ENCODE measurements at regions not wholly inside any gene's neighbourhood (a gene's known extent, or its start where the extent isn't known, plus 50 kb on each side); places are given as distances from the start of the nearest gene placed in this dataset.

- POLR2A ChIA-PET (ENCODE audit: unreplicated experiment) = no interaction called here
Measured at GRCh38 chr6:1491591-1492319, 102.4 kb downstream of the FOXF2 start.

DNA sequence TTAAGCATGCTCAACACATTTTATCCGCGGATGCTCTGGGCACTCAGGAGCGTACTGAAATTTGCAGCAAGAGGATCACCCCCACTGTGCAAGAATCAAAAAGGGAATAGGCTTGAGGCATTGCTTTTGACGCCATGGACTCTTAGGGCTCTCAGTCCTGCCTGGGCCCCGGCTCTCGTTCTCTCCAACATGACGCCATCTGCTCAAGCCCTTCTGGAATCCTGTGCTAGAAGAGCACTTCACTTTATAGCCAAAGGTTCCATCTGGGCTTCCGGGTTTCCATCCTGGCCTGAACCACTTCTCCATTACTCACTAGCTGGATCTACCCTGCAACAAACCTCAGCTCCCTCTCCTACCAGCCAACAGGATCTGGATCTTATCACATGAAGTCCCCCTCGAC, 105.3 kb downstream of the FOXF2 start:
- CTCF ChIA-PET = no interaction called here
- no peaks in the 10 kb centered on the region for H3K36me3 ChIP-seq (ENCODE audit: low read depth)
- no peaks in the 10 kb centered on the region for H3K27me3 ChIP-seq (ENCODE audit: insufficient read depth, low read depth)
- intact Hi-C loops (cut with micrococcal nuclease; ENCODE audit: unreplicated experiment) = no loop called here
- H3K9me2 ChIP-seq (ENCODE audit: insufficient read depth) = no peaks in the 10 kb centered on the region
- no peak overlapping the region for H3K27ac ChIP-seq
- no peaks in the 10 kb centered on the region for H3K9me3 ChIP-seq (ENCODE audit: insufficient read depth, low read depth)
- no peak overlapping the region for H3K4me3 ChIP-seq
- H3K79me2 ChIP-seq (ENCODE audit: low read depth) = no peaks in the 10 kb centered on the region
- BruUV-seq (replicated peaks) = no TSS peak
- no peak overlapping the region for H2AFZ ChIP-seq
- H3F3A ChIP-seq (ENCODE audit: insufficient read depth, low read depth) = no peaks in the 10 kb centered on the region
- no peaks in the 10 kb centered on the region for H4K20me1 ChIP-seq (ENCODE audit: insufficient read depth)
- POLR2A ChIA-PET (ENCODE audit: unreplicated experiment) = no interaction called here
- no peak for DNase-seq
- H3K4me2 ChIP-seq = no peak overlapping the region
- no peaks in the 10 kb centered on the region for H3K4me1 ChIP-seq (replicated peaks; ENCODE audit: insufficient read depth)
- TF ChIP-seq, protein P1, sequence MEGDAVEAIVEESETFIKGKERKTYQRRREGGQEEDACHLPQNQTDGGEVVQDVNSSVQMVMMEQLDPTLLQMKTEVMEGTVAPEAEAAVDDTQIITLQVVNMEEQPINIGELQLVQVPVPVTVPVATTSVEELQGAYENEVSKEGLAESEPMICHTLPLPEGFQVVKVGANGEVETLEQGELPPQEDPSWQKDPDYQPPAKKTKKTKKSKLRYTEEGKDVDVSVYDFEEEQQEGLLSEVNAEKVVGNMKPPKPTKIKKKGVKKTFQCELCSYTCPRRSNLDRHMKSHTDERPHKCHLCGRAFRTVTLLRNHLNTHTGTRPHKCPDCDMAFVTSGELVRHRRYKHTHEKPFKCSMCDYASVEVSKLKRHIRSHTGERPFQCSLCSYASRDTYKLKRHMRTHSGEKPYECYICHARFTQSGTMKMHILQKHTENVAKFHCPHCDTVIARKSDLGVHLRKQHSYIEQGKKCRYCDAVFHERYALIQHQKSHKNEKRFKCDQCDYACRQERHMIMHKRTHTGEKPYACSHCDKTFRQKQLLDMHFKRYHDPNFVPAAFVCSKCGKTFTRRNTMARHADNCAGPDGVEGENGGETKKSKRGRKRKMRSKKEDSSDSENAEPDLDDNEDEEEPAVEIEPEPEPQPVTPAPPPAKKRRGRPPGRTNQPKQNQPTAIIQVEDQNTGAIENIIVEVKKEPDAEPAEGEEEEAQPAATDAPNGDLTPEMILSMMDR (conservative IDR thresholded peaks at IDR 0.05) = no peak
- TF ChIP-seq EZH2 (IDR thresholded peaks at IDR 0.05; ENCODE audit: low read depth) = no peak

More at GRCh38 chr6:1491591-1492319, 102.4 kb downstream of the FOXF2 start:
- H3K4me1 ChIP-seq (replicated peaks; ENCODE audit: insufficient read depth) = no peaks in the 10 kb centered on the region
- CTCF ChIA-PET = no interaction called here
- no peak overlapping the region for H3K4me2 ChIP-seq
- TF ChIP-seq, protein P1 (conservative IDR thresholded peaks at IDR 0.05) = no peak
- TF ChIP-seq EZH2 (IDR thresholded peaks at IDR 0.05; ENCODE audit: low read depth) = no peak
- H3K27me3 ChIP-seq (ENCODE audit: insufficient read depth, low read depth) = no peaks in the 10 kb centered on the region
- no peak overlapping the region for H3K4me3 ChIP-seq
- no peaks in the 10 kb centered on the region for H3F3A ChIP-seq (ENCODE audit: insufficient read depth, low read depth)
- H3K9me3 ChIP-seq (ENCODE audit: insufficient read depth, low read depth) = no peaks in the 10 kb centered on the region
- no peaks in the 10 kb centered on the region for H3K79me2 ChIP-seq (ENCODE audit: low read depth)
- no peak overlapping the region for H3K27ac ChIP-seq
- H3K36me3 ChIP-seq (ENCODE audit: low read depth) = no peaks in the 10 kb centered on the region
- H2AFZ ChIP-seq = no peak overlapping the region
- DNase-seq = no peak
- intact Hi-C loops (cut with micrococcal nuclease; ENCODE audit: unreplicated experiment) = no loop called here
- no peaks in the 10 kb centered on the region for H3K9me2 ChIP-seq (ENCODE audit: insufficient read depth)
- no TSS peak for BruUV-seq (replicated peaks)
- no peaks in the 10 kb centered on the region for H4K20me1 ChIP-seq (ENCODE audit: insufficient read depth)

DNA sequence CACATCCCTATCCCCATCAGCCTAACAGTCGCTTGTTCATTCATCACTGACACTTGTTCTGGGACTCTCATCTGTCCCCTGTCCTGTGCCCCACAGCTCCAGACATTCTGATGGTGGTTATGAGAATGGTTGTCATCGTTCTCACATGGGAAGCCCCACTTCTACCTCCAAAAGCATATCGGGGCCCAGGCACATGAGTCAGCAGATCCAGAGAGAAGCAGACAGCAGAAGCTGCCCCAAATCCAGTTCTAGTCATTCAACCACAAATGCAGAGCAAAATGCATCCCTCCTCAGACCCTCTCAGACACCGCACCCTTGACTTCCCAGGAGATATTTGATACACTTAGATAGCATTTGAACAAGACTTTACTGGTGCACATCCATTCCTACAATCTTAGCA, 106.0 kb downstream of the FOXF2 start:
- DNase-seq = no peak
- Histone ChIP-seq H3K4me3 (no peak overlapping the region), H3K79me2 (ENCODE audit: low read depth) (no peaks in the 10 kb centered on the region), H3K9me2 (ENCODE audit: insufficient read depth) (no peaks in the 10 kb centered on the region), H4K20me1 (ENCODE audit: insufficient read depth) (no peaks in the 10 kb centered on the region), H3K4me2 (no peak overlapping the region), H3K27ac (no peak overlapping the region), H3K9me3 (ENCODE audit: insufficient read depth, low read depth) (no peaks in the 10 kb centered on the region), H3F3A (ENCODE audit: insufficient read depth, low read depth) (no peaks in the 10 kb centered on the region), H3K36me3 (ENCODE audit: low read depth) (no peaks in the 10 kb centered on the region), H2AFZ (no peak overlapping the region), H3K4me1 (replicated peaks; ENCODE audit: insufficient read depth) (no peaks in the 10 kb centered on the region), H3K27me3 (ENCODE audit: insufficient read depth, low read depth) (no peaks in the 10 kb centered on the region)
- ChIA-PET CTCF (no interaction called here), POLR2A (ENCODE audit: unreplicated experiment) (no interaction called here)
- no peak for TF ChIP-seq EZH2 (IDR thresholded peaks at IDR 0.05; ENCODE audit: low read depth)
- TF ChIP-seq, protein P1 (conservative IDR thresholded peaks at IDR 0.05) = no peak
- intact Hi-C loops (cut with micrococcal nuclease; ENCODE audit: unreplicated experiment) = no loop called here
- no TSS peak for BruUV-seq (replicated peaks)

All from PC-9 (cell line).